Type B pancreatic cell (in vitro differentiated cells): ENCODE measurements at regions not wholly inside any gene's neighbourhood (a gene's known extent, or its start where the extent isn't known, plus 50 kb on each side); places are given as distances from the start of the nearest gene placed in this dataset.

Experiments
- DNase-seq: peaks from one replicate; pipeline ENCODE4 v3.0.0; 2021; ENCODE audit warnings: mixed read lengths; ENCODE audit not compliant: unreplicated experiment; ENCODE audit errors: extremely low spot score
- H3K27ac Mint-ChIP-seq: 2 replicates; pipeline ENCODE4 v1.8.0; 2021; ENCODE audit warnings: mild to moderate bottlenecking, mixed read lengths
- H3K27me3 Mint-ChIP-seq: 2 replicates; pipeline ENCODE4 v1.8.0; 2021; ENCODE audit warnings: mixed read lengths
- H3K36me3 Mint-ChIP-seq: 2 replicates; pipeline ENCODE4 v1.8.0; 2021; ENCODE audit warnings: mixed read lengths
- H3K4me1 Mint-ChIP-seq: one replicate; pipeline ENCODE4 v1.8.0; 2021; ENCODE audit warnings: mixed read lengths; ENCODE audit not compliant: unreplicated experiment
- H3K4me3 Mint-ChIP-seq: 2 replicates; pipeline ENCODE4 v1.8.0; 2021; ENCODE audit warnings: mild to moderate bottlenecking, mixed read lengths
- H3K9me3 Mint-ChIP-seq: 2 replicates; pipeline ENCODE4 v1.8.0; 2021; ENCODE audit warnings: mixed read lengths
- TF ChIP-seq, protein P1 (sequence below): fragments of 200-600 bp; sonication (generic); conservative IDR thresholded peaks from 2 replicates; pipeline ENCODE4 v1.5.0; 2021; ENCODE audit warnings: antibody characterized with exemption, mild to moderate bottlenecking

- H3K4me1 Mint-ChIP-seq: peaks cover 7% of the 10 kb centered on the region
- H3K36me3 Mint-ChIP-seq: no peaks in the 10 kb centered on the region
- no peak overlapping the region for H3K4me3 Mint-ChIP-seq
- H3K9me3 Mint-ChIP-seq: no peaks in the 10 kb centered on the region
- DNase-seq: no peak
- H3K27me3 Mint-ChIP-seq: no peaks in the 10 kb centered on the region
- TF ChIP-seq, protein P1, sequence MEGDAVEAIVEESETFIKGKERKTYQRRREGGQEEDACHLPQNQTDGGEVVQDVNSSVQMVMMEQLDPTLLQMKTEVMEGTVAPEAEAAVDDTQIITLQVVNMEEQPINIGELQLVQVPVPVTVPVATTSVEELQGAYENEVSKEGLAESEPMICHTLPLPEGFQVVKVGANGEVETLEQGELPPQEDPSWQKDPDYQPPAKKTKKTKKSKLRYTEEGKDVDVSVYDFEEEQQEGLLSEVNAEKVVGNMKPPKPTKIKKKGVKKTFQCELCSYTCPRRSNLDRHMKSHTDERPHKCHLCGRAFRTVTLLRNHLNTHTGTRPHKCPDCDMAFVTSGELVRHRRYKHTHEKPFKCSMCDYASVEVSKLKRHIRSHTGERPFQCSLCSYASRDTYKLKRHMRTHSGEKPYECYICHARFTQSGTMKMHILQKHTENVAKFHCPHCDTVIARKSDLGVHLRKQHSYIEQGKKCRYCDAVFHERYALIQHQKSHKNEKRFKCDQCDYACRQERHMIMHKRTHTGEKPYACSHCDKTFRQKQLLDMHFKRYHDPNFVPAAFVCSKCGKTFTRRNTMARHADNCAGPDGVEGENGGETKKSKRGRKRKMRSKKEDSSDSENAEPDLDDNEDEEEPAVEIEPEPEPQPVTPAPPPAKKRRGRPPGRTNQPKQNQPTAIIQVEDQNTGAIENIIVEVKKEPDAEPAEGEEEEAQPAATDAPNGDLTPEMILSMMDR: no peak
- no peak overlapping the region for H3K27ac Mint-ChIP-seq
These were observed 1935.1 kb upstream of the PIK3C3 start for GRCh38 chr18:40019797-40020392.

- H3K4me1 Mint-ChIP-seq: peaks cover 12% of the 10 kb centered on the region
- H3K27ac Mint-ChIP-seq: no peak overlapping the region
- no peak overlapping the region for H3K4me3 Mint-ChIP-seq
- no peaks in the 10 kb centered on the region for H3K27me3 Mint-ChIP-seq
- no peaks in the 10 kb centered on the region for H3K36me3 Mint-ChIP-seq
- peaks cover 4% of the 10 kb centered on the region for H3K9me3 Mint-ChIP-seq
- TF ChIP-seq, protein P1: no peak
- DNase-seq: no peak
These were observed 1936.8 kb upstream of the PIK3C3 start for GRCh38 chr18:40018266-40018665.

DNA sequence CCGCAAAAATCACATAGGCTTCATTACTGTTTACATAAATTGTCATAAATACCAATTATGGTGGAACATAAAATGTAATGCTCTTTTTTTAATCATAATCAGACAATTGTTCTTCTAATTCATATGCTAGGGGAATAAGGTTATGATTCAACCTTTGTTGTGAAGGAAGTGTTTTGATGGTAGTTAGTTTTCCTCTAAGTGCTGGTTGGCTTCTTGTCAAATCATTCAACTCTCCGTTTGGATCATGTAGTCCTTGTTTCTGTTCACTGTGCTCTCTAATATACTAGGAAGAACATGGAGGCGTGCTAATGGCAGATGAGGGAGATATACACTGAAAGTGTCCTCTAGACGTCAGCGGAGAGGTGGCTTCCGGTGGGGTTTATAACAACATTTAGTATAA, 1938.0 kb upstream of the PIK3C3 start:
- H3K4me1 Mint-ChIP-seq: peaks cover 12% of the 10 kb centered on the region
- no peak overlapping the region for H3K27ac Mint-ChIP-seq

DNA sequence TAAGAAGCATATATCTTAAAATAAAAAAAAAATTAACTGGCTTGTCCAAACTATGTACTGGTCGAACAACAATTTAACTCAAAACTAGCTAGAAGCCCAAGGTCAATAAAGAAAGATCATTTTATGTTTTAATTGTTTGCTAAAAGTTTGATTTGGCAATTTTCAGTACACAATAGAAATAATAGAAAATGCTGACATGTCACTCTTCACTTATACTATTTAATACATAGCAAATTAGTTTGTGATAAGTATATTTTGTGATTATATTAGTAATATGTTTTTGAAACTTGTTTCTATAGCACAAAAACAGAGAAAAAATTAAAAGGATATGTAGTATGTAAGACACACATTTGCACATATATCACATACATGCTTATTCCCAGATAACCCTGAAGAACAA, 1938.6 kb upstream of the PIK3C3 start:
- TF ChIP-seq, protein P1: no peak
- DNase-seq: no peak
- no peaks in the 10 kb centered on the region for H3K27me3 Mint-ChIP-seq
- peaks cover 4% of the 10 kb centered on the region for H3K9me3 Mint-ChIP-seq
- no peak overlapping the region for H3K4me3 Mint-ChIP-seq
- peaks cover 12% of the 10 kb centered on the region for H3K4me1 Mint-ChIP-seq
- H3K36me3 Mint-ChIP-seq: no peaks in the 10 kb centered on the region
- no peak overlapping the region for H3K27ac Mint-ChIP-seq

More for the DNA sequence above, 1938.0 kb upstream of the PIK3C3 start:
- DNase-seq: no peak
- Mint-ChIP-seq H3K27me3 (no peaks in the 10 kb centered on the region), H3K36me3 (no peaks in the 10 kb centered on the region), H3K4me3 (no peak overlapping the region), H3K9me3 (peaks cover 4% of the 10 kb centered on the region)
- TF ChIP-seq, protein P1: no peak

- no peaks in the 10 kb centered on the region for H3K27me3 Mint-ChIP-seq
These were observed 1941.9 kb upstream of the PIK3C3 start for GRCh38 chr18:40013001-40013609.

More at GRCh38 chr18:40013001-40013609, 1941.9 kb upstream of the PIK3C3 start:
- DNase-seq: no peak
- Mint-ChIP-seq H3K9me3 (peaks cover 4% of the 10 kb centered on the region), H3K4me1 (peaks cover 5% of the 10 kb centered on the region), H3K4me3 (no peak overlapping the region), H3K27ac (no peak overlapping the region), H3K36me3 (no peaks in the 10 kb centered on the region)
- TF ChIP-seq, protein P1: no peak
